H9 (cell line): ENCODE measurements at regions not wholly inside any gene's neighbourhood (a gene's known extent, or its start where the extent isn't known, plus 50 kb on each side); places are given as distances from the start of the nearest gene placed in this dataset.
"Not testable (repeated sequence)": the region's sequence is repeated elsewhere in the genome, so short reads cannot be mapped to it uniquely, and the experiment has no call there.

ENCODE experiments used
- DNase-seq: peaks from one replicate; pipeline ENCODE4 v3.0.0-alpha.2; 2017
- H2AFZ ChIP-seq: one replicate; pipeline ENCODE4 v1.6.1; 2013; ENCODE audit warnings: mild to moderate bottlenecking, low read length, control low read depth, moderate library complexity
- H2AK5ac ChIP-seq: 2 replicates; pipeline ENCODE4 v1.6.1; 2013; ENCODE audit warnings: low read length, control low read depth, mixed read lengths; ENCODE audit not compliant: insufficient read length
- H2BK120ac ChIP-seq: one replicate; pipeline ENCODE4 v1.6.1; 2013; ENCODE audit warnings: low read depth, mild to moderate bottlenecking, low read length, control low read depth, inconsistent platforms; ENCODE audit not compliant: poor library complexity, severe bottlenecking
- H2BK12ac ChIP-seq: 2 replicates; pipeline ENCODE4 v1.6.1; 2013; ENCODE audit warnings: low read length, control low read depth, mixed read lengths, low read depth; ENCODE audit not compliant: insufficient read length
- H2BK15ac ChIP-seq: 2 replicates; pipeline ENCODE4 v1.6.1; 2013; ENCODE audit warnings: low read depth, low read length, control low read depth
- H2BK20ac ChIP-seq: one replicate; pipeline ENCODE4 v1.6.1; 2013; ENCODE audit warnings: low read depth, mild to moderate bottlenecking, low read length, control low read depth, inconsistent platforms; ENCODE audit not compliant: poor library complexity, severe bottlenecking
- H2BK5ac ChIP-seq: 2 replicates; pipeline ENCODE4 v1.6.1; 2013; ENCODE audit warnings: low read length, control low read depth, mixed read lengths; ENCODE audit not compliant: insufficient read length
- H3K14ac ChIP-seq: 2 replicates; pipeline ENCODE4 v1.6.1; 2013; ENCODE audit warnings: low read length, control low read depth; ENCODE audit not compliant: insufficient read depth
- H3K18ac ChIP-seq: 2 replicates; pipeline ENCODE4 v1.6.1; 2013; ENCODE audit warnings: low read depth, mild to moderate bottlenecking, mixed read lengths, low read length, control low read depth; ENCODE audit not compliant: insufficient read length
- H3K23ac ChIP-seq: 2 replicates; pipeline ENCODE4 v1.6.1; 2013; ENCODE audit warnings: low read length, control low read depth, mixed read lengths, low read depth; ENCODE audit not compliant: insufficient read length
- H3K23me2 ChIP-seq: 2 replicates; pipeline ENCODE4 v1.6.1; 2013; ENCODE audit warnings: low read depth, mild to moderate bottlenecking, mixed read lengths, low read length, control low read depth; ENCODE audit not compliant: insufficient read length, poor library complexity, severe bottlenecking
- H3K27ac ChIP-seq: 2 replicates; pipeline ENCODE4 v1.5.1; 2013; ENCODE audit warnings: low read length, control low read depth, mixed read lengths, low read depth; ENCODE audit not compliant: insufficient read length
- H3K27me3 ChIP-seq: 2 replicates; pipeline ENCODE4 v1.6.1; 2013; ENCODE audit warnings: low read length, control low read depth, inconsistent platforms; ENCODE audit not compliant: insufficient read depth
- H3K4ac ChIP-seq: 2 replicates; pipeline ENCODE4 v1.6.1; 2013; ENCODE audit warnings: low read depth, mild to moderate bottlenecking, control low read depth, inconsistent platforms, low read length, moderate library complexity
- H3K4me1 ChIP-seq: 2 replicates; pipeline ENCODE4 v1.6.1; 2013; ENCODE audit warnings: low read length, control low read depth, inconsistent platforms; ENCODE audit not compliant: insufficient read depth
- H3K4me2 ChIP-seq: 2 replicates; pipeline ENCODE4 v1.6.1; 2013; ENCODE audit warnings: low read length, control low read depth, mixed read lengths; ENCODE audit not compliant: insufficient read length, insufficient read depth
- H3K56ac ChIP-seq: 2 replicates; pipeline ENCODE4 v1.6.1; 2013; ENCODE audit warnings: low read depth, mild to moderate bottlenecking, mixed read lengths, low read length, control low read depth; ENCODE audit not compliant: insufficient read length
- H3K79me1 ChIP-seq: 2 replicates; pipeline ENCODE4 v1.6.1; 2013; ENCODE audit warnings: low read depth, mild to moderate bottlenecking, moderate library complexity, low read length, control low read depth, inconsistent platforms; ENCODE audit not compliant: insufficient read depth, poor library complexity, severe bottlenecking
- H3K79me2 ChIP-seq: 2 replicates; pipeline ENCODE4 v1.6.1; 2013; ENCODE audit warnings: low read length, control low read depth, inconsistent platforms; ENCODE audit not compliant: insufficient read depth
- H3K9ac ChIP-seq: 2 replicates; pipeline ENCODE4 v1.6.1; 2013; ENCODE audit warnings: low read length, control low read depth, mixed read lengths; ENCODE audit not compliant: insufficient read length; ENCODE audit errors: extremely low read depth
- H3K9me3 ChIP-seq: one replicate; pipeline ENCODE4 v1.6.1; 2013; ENCODE audit warnings: low read depth, low read length, inconsistent platforms; ENCODE audit not compliant: control insufficient read depth
- H3T11ph ChIP-seq: one replicate; pipeline ENCODE4 v1.6.1; 2013; ENCODE audit warnings: mild to moderate bottlenecking, low read length, control low read depth, inconsistent platforms
- H4K20me1 ChIP-seq: one replicate; pipeline ENCODE4 v1.6.1; 2013; ENCODE audit not compliant: control insufficient read depth, insufficient read length, insufficient read depth
- H4K5ac ChIP-seq: 2 replicates; pipeline ENCODE4 v1.6.1; 2013; ENCODE audit warnings: low read depth, mild to moderate bottlenecking, mixed read lengths, low read length, control low read depth; ENCODE audit not compliant: insufficient read length
- H4K8ac ChIP-seq: replicated peaks from 2 replicates; pipeline ENCODE4 v1.6.1; 2013; ENCODE audit warnings: low read length, control low read depth, mixed read lengths, low read depth; ENCODE audit not compliant: insufficient read length
- H4K91ac ChIP-seq: 2 replicates; pipeline ENCODE4 v1.6.1; 2013; ENCODE audit warnings: low read depth, mild to moderate bottlenecking, moderate library complexity, mixed read lengths, low read length, control low read depth; ENCODE audit not compliant: insufficient read length
- H3K27ac Mint-ChIP-seq, 3 experiments: 2 replicates in 2 of 3; 3 replicates in 1 of 3; pipeline ENCODE4 v1.8.0; 2020 to 2021; ENCODE audit warnings: mixed read lengths in 3 of 3, mild to moderate bottlenecking in 1 of 3, moderate library complexity in 1 of 3
- H3K27me3 Mint-ChIP-seq: 2 replicates; pipeline ENCODE4 v1.8.0; 2021; ENCODE audit warnings: low read depth, mild to moderate bottlenecking, moderate library complexity, mixed read lengths
- H3K36me3 Mint-ChIP-seq, 3 experiments: 2 replicates in 2 of 3; 3 replicates in 1 of 3; pipeline ENCODE4 v1.8.0; 2020 to 2021; ENCODE audit warnings: low read depth in 3 of 3, mixed read lengths in 3 of 3; ENCODE audit not compliant: insufficient read depth in 1 of 3
- H3K4me1 Mint-ChIP-seq, 2 experiments: 2 replicates each; pipeline ENCODE4 v1.8.0; 2020; ENCODE audit warnings: mixed read lengths in 2 of 2
- H3K4me3 Mint-ChIP-seq, 2 experiments: 2 replicates in 1 of 2; 3 replicates in 1 of 2; pipeline ENCODE4 v1.8.0; 2020 to 2021; ENCODE audit warnings: mild to moderate bottlenecking in 2 of 2, mixed read lengths in 2 of 2, moderate library complexity in 1 of 2
- H3K9me3 Mint-ChIP-seq, 2 experiments: 2 replicates in 1 of 2; 3 replicates in 1 of 2; pipeline ENCODE4 v1.8.0; 2020; ENCODE audit warnings: mild to moderate bottlenecking in 2 of 2, mixed read lengths in 2 of 2, moderate library complexity in 1 of 2
- WGBS: extraction: QIAGEN DNeasy Blood & Tissue Kit; methylation state at CpG from one replicate; pipeline ENCODE4 v1.1.7; 2013; ENCODE audit warnings: missing lambda C conversion rate, low lambda C conversion rate, mixed read lengths; ENCODE audit not compliant: insufficient read length; ENCODE audit errors: extremely low coverage; 5-methylcytosine and 5-hydroxymethylcytosine counted together
- TF ChIP-seq, protein P1 (sequence below): fragments of 200-600 bp; sonication (generic); conservative IDR thresholded peaks from 3 replicates; pipeline ENCODE4 v1.8.0; 2021; ENCODE audit warnings: antibody characterized with exemption, mild to moderate bottlenecking

DNA sequence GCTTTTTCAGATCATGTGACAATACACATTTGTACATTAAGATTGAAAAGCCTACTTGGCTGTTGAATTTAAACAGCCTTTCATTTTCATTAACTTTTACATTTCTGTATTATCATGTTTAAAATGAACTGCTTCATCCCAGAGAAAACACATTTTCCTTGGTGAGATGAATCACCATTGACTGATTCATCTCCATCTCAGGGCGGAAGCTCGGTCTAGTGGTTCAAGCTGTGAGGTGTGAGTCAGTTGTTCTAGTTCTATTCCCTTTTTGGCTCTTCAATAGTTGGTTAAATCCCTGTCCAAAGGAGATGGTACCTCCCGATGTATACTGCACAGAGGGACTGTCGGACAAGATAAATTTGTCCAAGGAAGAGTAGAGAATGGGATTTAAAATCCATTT, 189.7 kb downstream of the ADCYAP1 start:
- Histone ChIP-seq H3K4me2 (no peak overlapping the region), H2BK120ac (no peak overlapping the region), H2AFZ (no peak overlapping the region), H3K27ac (no peak overlapping the region), H3K9me3 (no peaks in the 10 kb centered on the region), H4K5ac (no peak overlapping the region), H2AK5ac (no peak overlapping the region), H2BK20ac (no peak overlapping the region), H3K23ac (no peak overlapping the region), H2BK12ac (no peak overlapping the region), H3K79me1 (no peaks in the 10 kb centered on the region), H2BK5ac (no peak overlapping the region), H3K14ac (no peak overlapping the region), H3K9ac (no peak overlapping the region), H3K18ac (no peak overlapping the region), H3K56ac (no peak overlapping the region), H2BK15ac (no peak overlapping the region), H3K4ac (no peak overlapping the region), H3T11ph (no peak overlapping the region), H3K4me1 (peaks cover 2% of the 10 kb centered on the region; the same call in 1 of the 2 replicates), H3K23me2 (no peaks in the 10 kb centered on the region), H4K20me1 (no peaks in the 10 kb centered on the region), H3K27me3 (no peaks in the 10 kb centered on the region), H4K91ac (no peak overlapping the region), H3K79me2 (no peaks in the 10 kb centered on the region), H4K8ac (no peak overlapping the region)
- DNase-seq = no peak
- peaks cover 2 to 14% of the 10 kb centered on the region in 2 experiments for H3K9me3 Mint-ChIP-seq
- H3K4me3 Mint-ChIP-seq = no peak overlapping the region
- no CpG with 5 or more reads among the region's 4 CpGs for WGBS
- no peaks in the 10 kb centered on the region for H3K27me3 Mint-ChIP-seq
- H3K4me1 Mint-ChIP-seq = peaks cover 30 to 36% of the 10 kb centered on the region in 2 experiments
- H3K27ac Mint-ChIP-seq = no peak overlapping the region
- peaks cover 4 to 26% (median 13%) of the 10 kb centered on the region in 3 experiments for H3K36me3 Mint-ChIP-seq
- TF ChIP-seq, protein P1, sequence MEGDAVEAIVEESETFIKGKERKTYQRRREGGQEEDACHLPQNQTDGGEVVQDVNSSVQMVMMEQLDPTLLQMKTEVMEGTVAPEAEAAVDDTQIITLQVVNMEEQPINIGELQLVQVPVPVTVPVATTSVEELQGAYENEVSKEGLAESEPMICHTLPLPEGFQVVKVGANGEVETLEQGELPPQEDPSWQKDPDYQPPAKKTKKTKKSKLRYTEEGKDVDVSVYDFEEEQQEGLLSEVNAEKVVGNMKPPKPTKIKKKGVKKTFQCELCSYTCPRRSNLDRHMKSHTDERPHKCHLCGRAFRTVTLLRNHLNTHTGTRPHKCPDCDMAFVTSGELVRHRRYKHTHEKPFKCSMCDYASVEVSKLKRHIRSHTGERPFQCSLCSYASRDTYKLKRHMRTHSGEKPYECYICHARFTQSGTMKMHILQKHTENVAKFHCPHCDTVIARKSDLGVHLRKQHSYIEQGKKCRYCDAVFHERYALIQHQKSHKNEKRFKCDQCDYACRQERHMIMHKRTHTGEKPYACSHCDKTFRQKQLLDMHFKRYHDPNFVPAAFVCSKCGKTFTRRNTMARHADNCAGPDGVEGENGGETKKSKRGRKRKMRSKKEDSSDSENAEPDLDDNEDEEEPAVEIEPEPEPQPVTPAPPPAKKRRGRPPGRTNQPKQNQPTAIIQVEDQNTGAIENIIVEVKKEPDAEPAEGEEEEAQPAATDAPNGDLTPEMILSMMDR = no peak

DNA sequence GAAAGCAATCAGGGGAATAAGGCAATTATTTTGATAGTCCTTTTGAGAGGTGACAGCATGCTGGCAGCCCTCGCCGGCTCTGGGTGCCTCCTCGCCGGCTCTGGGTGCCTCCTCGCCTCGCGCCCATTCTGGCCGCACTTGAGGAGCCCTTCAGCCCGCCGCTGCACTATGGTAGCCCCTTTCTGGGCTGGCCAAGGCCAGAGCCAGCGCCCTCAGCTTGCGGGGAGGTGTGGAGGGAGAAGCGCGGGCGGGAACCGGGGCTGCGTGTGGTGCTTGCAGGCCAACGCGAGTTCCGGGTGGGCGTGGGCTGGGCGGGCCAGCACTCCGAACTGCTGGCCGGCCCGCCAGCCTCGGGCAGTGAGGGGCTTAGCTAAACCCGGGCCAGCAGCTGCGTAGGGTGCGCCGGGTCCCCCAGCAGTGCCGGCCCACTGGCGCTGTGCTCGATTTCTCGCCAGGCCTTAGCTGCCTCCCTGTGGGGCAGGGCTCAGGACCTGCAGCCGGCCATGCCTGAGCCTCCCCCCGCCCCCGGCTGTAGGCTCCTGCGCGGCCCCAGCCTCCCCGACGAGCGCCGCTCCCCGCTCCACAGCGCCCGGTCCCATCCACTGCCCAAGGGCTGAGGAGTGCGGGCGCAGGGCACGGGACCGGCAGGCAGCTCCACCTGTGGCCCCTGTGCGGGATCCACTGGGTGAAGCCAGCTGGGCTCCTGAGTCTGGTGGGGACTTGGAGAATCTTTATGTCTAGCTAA, 193.5 kb downstream of the ADCYAP1 start:
- H3K4ac ChIP-seq, H3K4me1 ChIP-seq, H3T11ph ChIP-seq, H3K27ac ChIP-seq, H4K5ac ChIP-seq, H3K56ac ChIP-seq, H3K23ac ChIP-seq, H2AFZ ChIP-seq, H2BK20ac ChIP-seq, H2BK15ac ChIP-seq, H3K18ac ChIP-seq, H3K4me2 ChIP-seq, H4K91ac ChIP-seq, H3K9me3 ChIP-seq, H3K14ac ChIP-seq, H3K79me2 ChIP-seq, DNase-seq, H2BK120ac ChIP-seq, H3K27me3 ChIP-seq, H2BK5ac ChIP-seq, H3K9me3 Mint-ChIP-seq, H3K27me3 Mint-ChIP-seq, H4K8ac ChIP-seq, H4K20me1 ChIP-seq, H2AK5ac ChIP-seq, H3K9ac ChIP-seq, H3K23me2 ChIP-seq, H2BK12ac ChIP-seq, H3K4me3 Mint-ChIP-seq, H3K79me1 ChIP-seq: not testable (repeated sequence)
- WGBS = no CpG with 5 or more reads among the region's 51 CpGs
- peaks cover 3 to 29% (median 4%) of the 10 kb centered on the region in 3 experiments for H3K36me3 Mint-ChIP-seq
- H3K27ac Mint-ChIP-seq = peak overlapping the region in 1 of 3 experiments; percentile 7; a peak in 1 of 7 replicates
- peaks cover 13 to 18% of the 10 kb centered on the region in 2 experiments for H3K4me1 Mint-ChIP-seq
